GM23338 (cell line): ENCODE measurements at regions not wholly inside any gene's neighbourhood (a gene's known extent, or its start where the extent isn't known, plus 50 kb on each side); places are given as distances from the start of the nearest gene placed in this dataset.

Experiments
- ATAC-seq: fragments of 200-7000 bp; cut with Tn5 transposase; 3 replicates; pipeline ENCODE4 v1.9.1; 2020
- DNase-seq: peaks from one replicate; pipeline ENCODE4 v3.0.0-alpha.2; 2015; ENCODE audit warnings: low spot score
- H2AFZ ChIP-seq: fragments of 200-600 bp; sonication (generic); 2 replicates; pipeline ENCODE4 v1.8.0; 2016; ENCODE audit warnings: antibody characterized with exemption, mild to moderate bottlenecking, moderate library complexity
- H3F3A ChIP-seq: fragments of 200-600 bp; sonication (generic); replicated peaks from 2 replicates; pipeline ENCODE4 v1.8.0; 2017; ENCODE audit warnings: antibody characterized with exemption, mixed run types, low read depth
- H3K27ac ChIP-seq: fragments of 200-600 bp; sonication (generic); 2 replicates; pipeline ENCODE4 v1.6.1; 2016; ENCODE audit warnings: low read depth
- H3K27me3 ChIP-seq: fragments of 200-600 bp; sonication (generic); 2 replicates; pipeline ENCODE4 v1.8.0; 2016; ENCODE audit warnings: mild to moderate bottlenecking, mixed run types, moderate library complexity; ENCODE audit not compliant: insufficient read depth
- H3K36me3 ChIP-seq: fragments of 200-600 bp; sonication (generic); 2 replicates; pipeline ENCODE4 v1.8.0; 2016; ENCODE audit warnings: mild to moderate bottlenecking; ENCODE audit not compliant: insufficient read depth
- H3K4me1 ChIP-seq: fragments of 200-600 bp; sonication (generic); 2 replicates; pipeline ENCODE4 v1.8.0; 2016; ENCODE audit warnings: mild to moderate bottlenecking, moderate library complexity; ENCODE audit not compliant: insufficient read depth
- H3K4me2 ChIP-seq: fragments of 200-600 bp; sonication (generic); 2 replicates; pipeline ENCODE4 v1.7.1; 2017; ENCODE audit warnings: mixed run types
- H3K4me3 ChIP-seq: fragments of 200-600 bp; sonication (generic); 2 replicates; pipeline ENCODE4 v1.6.1; 2016; ENCODE audit warnings: mixed run types
- H3K79me2 ChIP-seq: fragments of 200-600 bp; sonication (generic); replicated peaks from 2 replicates; pipeline ENCODE4 v1.8.0; 2017; ENCODE audit warnings: mild to moderate bottlenecking; ENCODE audit not compliant: insufficient read depth
- H3K9me2 ChIP-seq: fragments of 200-600 bp; sonication (generic); 2 replicates; pipeline ENCODE4 v1.8.0; 2017; ENCODE audit not compliant: insufficient read depth
- H4K20me1 ChIP-seq: fragments of 200-600 bp; sonication (generic); replicated peaks from 2 replicates; pipeline ENCODE4 v1.8.0; 2017; ENCODE audit warnings: mild to moderate bottlenecking; ENCODE audit not compliant: insufficient read depth
- H3K27ac Mint-ChIP-seq: 2 replicates; pipeline ENCODE4 v1.8.0; 2020; ENCODE audit warnings: inconsistent platforms, mild to moderate bottlenecking, moderate library complexity, mixed read lengths
- H3K27me3 Mint-ChIP-seq: 3 replicates; pipeline ENCODE4 v1.8.0; 2022; ENCODE audit warnings: low read depth, mild to moderate bottlenecking, moderate library complexity, mixed read lengths, inconsistent platforms; ENCODE audit not compliant: insufficient read depth, poor library complexity
- H3K36me3 Mint-ChIP-seq: 3 replicates; pipeline ENCODE4 v1.8.0; 2021; ENCODE audit warnings: low read depth, mild to moderate bottlenecking, inconsistent platforms, moderate library complexity, mixed read lengths
- H3K4me1 Mint-ChIP-seq: 3 replicates; pipeline ENCODE4 v1.8.0; 2020; ENCODE audit warnings: mild to moderate bottlenecking, inconsistent platforms, mixed read lengths
- H3K4me3 Mint-ChIP-seq: 3 replicates; pipeline ENCODE4 v1.8.0; 2021; ENCODE audit warnings: moderate library complexity, mild to moderate bottlenecking, inconsistent platforms, mixed read lengths
- H3K9me3 Mint-ChIP-seq: 3 replicates; pipeline ENCODE4 v1.8.0; 2020; ENCODE audit warnings: moderate library complexity, mild to moderate bottlenecking, inconsistent platforms, mixed read lengths
- CREB1 ChIP-seq: fragments of 250-450 bp; sonication (Bioruptor Pico); IDR thresholded peaks from 2 replicates; pipeline ENCODE4 v1.5.0; 2020; ENCODE audit warnings: low read depth, mild to moderate bottlenecking, moderate library complexity
- CTCF ChIP-seq, 2 experiments: fragments of 200-600 bp in 1 of 2; sonication (generic) in 1 of 2; conservative IDR thresholded peaks; 2 replicates each; pipeline versions ENCODE4 v1.5.1 to v1.6.1; 2016 to 2017; ENCODE audit warnings: antibody characterized with exemption in 2 of 2, low read depth in 2 of 2, mild to moderate bottlenecking in 2 of 2, moderate library complexity in 1 of 2
- ETS1 ChIP-seq: IDR thresholded peaks from 2 replicates; pipeline ENCODE4 v1.6.1; 2016; ENCODE audit warnings: antibody characterized with exemption
- EZH2 ChIP-seq: fragments of 200-600 bp; sonication (generic); IDR thresholded peaks from one replicate; pipeline ENCODE4 v1.8.0; 2017; ENCODE audit warnings: antibody characterized with exemption, mild to moderate bottlenecking, low read depth; ENCODE audit not compliant: unreplicated experiment
- EZH2phosphoT487 ChIP-seq: fragments of 200-600 bp; sonication (generic); IDR thresholded peaks from one replicate; pipeline ENCODE4 v1.8.1; 2018; ENCODE audit warnings: antibody characterized with exemption; ENCODE audit not compliant: unreplicated experiment
- JUNB ChIP-seq: IDR thresholded peaks from one replicate; pipeline ENCODE4 v1.6.1; 2016; ENCODE audit warnings: antibody characterized with exemption; ENCODE audit not compliant: unreplicated experiment
- NANOG ChIP-seq: IDR thresholded peaks from 2 replicates; pipeline ENCODE4 v1.6.1; 2016; ENCODE audit warnings: antibody characterized with exemption, borderline replicate concordance
- POLR2AphosphoS5 ChIP-seq: IDR thresholded peaks from 2 replicates; pipeline ENCODE4 v1.6.1; 2016; ENCODE audit warnings: antibody characterized with exemption, low read depth
- REST ChIP-seq: IDR thresholded peaks from one replicate; pipeline ENCODE4 v1.6.1; 2018; ENCODE audit warnings: antibody characterized with exemption; ENCODE audit not compliant: unreplicated experiment
- STAT1 ChIP-seq: IDR thresholded peaks from one replicate; pipeline ENCODE4 v1.6.1; 2016; ENCODE audit warnings: antibody characterized with exemption; ENCODE audit not compliant: unreplicated experiment
- ZNF114 ChIP-seq: fragments of 250-450 bp; sonication (Bioruptor Pico); IDR thresholded peaks from 2 replicates; pipeline ENCODE4 v1.5.0; 2020; ENCODE audit warnings: mild to moderate bottlenecking, moderate library complexity
- ZNF331 ChIP-seq: fragments of 250-450 bp; sonication (Bioruptor Pico); IDR thresholded peaks from 2 replicates; pipeline ENCODE4 v1.5.0; 2020; ENCODE audit warnings: low read depth, mild to moderate bottlenecking, moderate library complexity
- TF ChIP-seq, protein P1 (sequence below): fragments of 250-450 bp; sonication (Bioruptor Pico); IDR thresholded peaks from 2 replicates; pipeline ENCODE4 v1.5.0; 2020; ENCODE audit warnings: mild to moderate bottlenecking, moderate library complexity

DNA sequence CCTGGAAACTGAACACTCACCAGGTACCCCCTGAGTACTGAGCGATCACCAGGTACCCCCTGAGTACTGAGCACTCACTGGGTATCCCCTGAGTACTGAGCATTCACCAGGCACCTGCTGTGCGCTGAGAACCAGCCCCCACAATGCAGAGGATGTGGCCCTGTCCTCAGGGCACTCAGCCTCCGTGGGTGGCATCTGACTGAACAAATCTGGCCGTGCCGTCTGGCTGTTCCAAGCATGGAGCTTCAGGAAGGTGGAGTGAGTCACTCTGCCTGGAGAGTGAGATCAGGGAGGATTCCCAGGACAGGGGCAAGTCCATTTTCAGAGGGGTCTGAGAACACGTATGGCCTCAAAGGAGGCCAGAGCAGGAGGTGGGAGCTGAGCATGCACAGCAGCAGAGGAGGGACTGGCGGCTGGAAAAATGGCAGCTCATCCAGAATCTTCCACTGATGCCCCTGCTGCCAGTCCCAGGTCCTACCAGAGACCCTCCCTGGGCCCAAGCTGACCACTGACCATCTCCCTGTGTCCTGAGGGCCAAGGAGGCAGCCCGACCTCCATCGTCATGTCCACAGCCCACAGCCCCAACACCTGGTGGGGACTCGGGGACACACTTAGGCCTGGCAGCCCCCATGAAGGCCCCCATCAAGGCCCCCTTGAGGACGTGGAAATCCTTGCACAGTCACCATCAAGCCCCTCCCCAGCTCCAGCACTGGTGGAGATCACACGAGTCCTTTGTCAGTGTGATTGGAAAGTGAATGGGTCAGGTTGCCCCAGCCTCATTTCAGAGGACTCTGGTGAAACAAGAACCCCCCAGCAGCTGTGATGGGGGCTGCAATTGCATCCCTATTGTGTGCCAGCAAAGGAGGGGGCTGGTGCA lies 94.1 kb downstream of the HMX1 start:
- peaks cover 2% of the 10 kb centered on the region for H3K27me3 Mint-ChIP-seq
- Histone ChIP-seq H3K27me3 (no peaks in the 10 kb centered on the region), H3K4me1 (no peaks in the 10 kb centered on the region), H3K9me2 (no peaks in the 10 kb centered on the region), H3K4me3 (no peak overlapping the region), H3F3A (no peaks in the 10 kb centered on the region), H2AFZ (no peak overlapping the region), H3K36me3 (no peaks in the 10 kb centered on the region), H3K27ac (no peak overlapping the region), H3K79me2 (no peaks in the 10 kb centered on the region), H4K20me1 (no peaks in the 10 kb centered on the region), H3K4me2 (no peak overlapping the region)
- H3K9me3 Mint-ChIP-seq, result no peaks in the 10 kb centered on the region
- no peak for TF ChIP-seq EZH2
- no peak for TF ChIP-seq ETS1
- no peak for TF ChIP-seq ZNF114 (CRISPR knock-in tag)
- TF ChIP-seq EZH2phosphoT487, result no peak
- no peak for TF ChIP-seq CTCF (conservative IDR thresholded peaks at IDR 0.05; ENCODE audit: low read depth in 2 of 2)
- no peak for TF ChIP-seq REST
- TF ChIP-seq STAT1, result no peak
- no peak for TF ChIP-seq POLR2AphosphoS5
- no peak for TF ChIP-seq ZNF331
- TF ChIP-seq, protein P1, sequence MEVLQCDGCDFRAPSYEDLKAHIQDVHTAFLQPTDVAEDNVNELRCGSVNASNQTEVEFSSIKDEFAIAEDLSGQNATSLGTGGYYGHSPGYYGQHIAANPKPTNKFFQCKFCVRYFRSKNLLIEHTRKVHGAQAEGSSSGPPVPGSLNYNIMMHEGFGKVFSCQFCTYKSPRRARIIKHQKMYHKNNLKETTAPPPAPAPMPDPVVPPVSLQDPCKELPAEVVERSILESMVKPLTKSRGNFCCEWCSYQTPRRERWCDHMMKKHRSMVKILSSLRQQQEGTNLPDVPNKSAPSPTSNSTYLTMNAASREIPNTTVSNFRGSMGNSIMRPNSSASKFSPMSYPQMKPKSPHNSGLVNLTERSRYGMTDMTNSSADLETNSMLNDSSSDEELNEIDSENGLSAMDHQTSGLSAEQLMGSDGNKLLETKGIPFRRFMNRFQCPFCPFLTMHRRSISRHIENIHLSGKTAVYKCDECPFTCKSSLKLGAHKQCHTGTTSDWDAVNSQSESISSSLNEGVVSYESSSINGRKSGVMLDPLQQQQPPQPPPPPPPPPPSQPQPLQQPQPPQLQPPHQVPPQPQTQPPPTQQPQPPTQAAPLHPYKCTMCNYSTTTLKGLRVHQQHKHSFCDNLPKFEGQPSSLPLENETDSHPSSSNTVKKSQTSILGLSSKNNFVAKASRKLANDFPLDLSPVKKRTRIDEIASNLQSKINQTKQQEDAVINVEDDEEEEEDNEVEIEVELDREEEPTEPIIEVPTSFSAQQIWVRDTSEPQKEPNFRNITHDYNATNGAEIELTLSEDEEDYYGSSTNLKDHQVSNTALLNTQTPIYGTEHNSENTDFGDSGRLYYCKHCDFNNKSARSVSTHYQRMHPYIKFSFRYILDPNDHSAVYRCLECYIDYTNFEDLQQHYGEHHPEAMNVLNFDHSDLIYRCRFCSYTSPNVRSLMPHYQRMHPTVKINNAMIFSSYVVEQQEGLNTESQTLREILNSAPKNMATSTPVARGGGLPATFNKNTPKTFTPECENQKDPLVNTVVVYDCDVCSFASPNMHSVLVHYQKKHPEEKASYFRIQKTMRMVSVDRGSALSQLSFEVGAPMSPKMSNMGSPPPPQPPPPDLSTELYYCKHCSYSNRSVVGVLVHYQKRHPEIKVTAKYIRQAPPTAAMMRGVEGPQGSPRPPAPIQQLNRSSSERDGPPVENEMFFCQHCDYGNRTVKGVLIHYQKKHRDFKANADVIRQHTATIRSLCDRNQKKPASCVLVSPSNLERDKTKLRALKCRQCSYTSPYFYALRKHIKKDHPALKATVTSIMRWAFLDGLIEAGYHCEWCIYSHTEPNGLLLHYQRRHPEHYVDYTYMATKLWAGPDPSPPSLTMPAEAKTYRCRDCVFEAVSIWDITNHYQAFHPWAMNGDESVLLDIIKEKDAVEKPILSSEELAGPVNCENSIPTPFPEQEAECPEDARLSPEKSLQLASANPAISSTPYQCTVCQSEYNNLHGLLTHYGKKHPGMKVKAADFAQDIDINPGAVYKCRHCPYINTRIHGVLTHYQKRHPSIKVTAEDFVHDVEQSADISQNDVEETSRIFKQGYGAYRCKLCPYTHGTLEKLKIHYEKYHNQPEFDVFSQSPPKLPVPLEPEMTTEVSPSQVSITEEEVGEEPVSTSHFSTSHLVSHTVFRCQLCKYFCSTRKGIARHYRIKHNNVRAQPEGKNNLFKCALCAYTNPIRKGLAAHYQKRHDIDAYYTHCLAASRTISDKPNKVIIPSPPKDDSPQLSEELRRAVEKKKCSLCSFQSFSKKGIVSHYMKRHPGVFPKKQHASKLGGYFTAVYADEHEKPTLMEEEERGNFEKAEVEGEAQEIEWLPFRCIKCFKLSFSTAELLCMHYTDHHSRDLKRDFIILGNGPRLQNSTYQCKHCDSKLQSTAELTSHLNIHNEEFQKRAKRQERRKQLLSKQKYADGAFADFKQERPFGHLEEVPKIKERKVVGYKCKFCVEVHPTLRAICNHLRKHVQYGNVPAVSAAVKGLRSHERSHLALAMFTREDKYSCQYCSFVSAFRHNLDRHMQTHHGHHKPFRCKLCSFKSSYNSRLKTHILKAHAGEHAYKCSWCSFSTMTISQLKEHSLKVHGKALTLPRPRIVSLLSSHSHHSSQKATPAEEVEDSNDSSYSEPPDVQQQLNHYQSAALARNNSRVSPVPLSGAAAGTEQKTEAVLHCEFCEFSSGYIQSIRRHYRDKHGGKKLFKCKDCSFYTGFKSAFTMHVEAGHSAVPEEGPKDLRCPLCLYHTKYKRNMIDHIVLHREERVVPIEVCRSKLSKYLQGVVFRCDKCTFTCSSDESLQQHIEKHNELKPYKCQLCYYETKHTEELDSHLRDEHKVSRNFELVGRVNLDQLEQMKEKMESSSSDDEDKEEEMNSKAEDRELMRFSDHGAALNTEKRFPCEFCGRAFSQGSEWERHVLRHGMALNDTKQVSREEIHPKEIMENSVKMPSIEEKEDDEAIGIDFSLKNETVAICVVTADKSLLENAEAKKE (CRISPR knock-in tag), result no peak
- no peak for TF ChIP-seq CREB1
- no peak for TF ChIP-seq NANOG
- TF ChIP-seq JUNB, result no peak
- ATAC-seq (no peak; the same call in 2 of the 3 replicates), DNase-seq (no peak)
- no peak overlapping the region for H3K4me3 Mint-ChIP-seq
- H3K36me3 Mint-ChIP-seq, result no peaks in the 10 kb centered on the region
- H3K27ac Mint-ChIP-seq, result no peak overlapping the region
- no peaks in the 10 kb centered on the region for H3K4me1 Mint-ChIP-seq
